ENCODE measurements at regions not wholly inside any gene's neighbourhood (a gene's known extent, or its start where the extent isn't known, plus 50 kb on each side); places are given as distances from the start of the nearest gene placed in this dataset.

DNA sequence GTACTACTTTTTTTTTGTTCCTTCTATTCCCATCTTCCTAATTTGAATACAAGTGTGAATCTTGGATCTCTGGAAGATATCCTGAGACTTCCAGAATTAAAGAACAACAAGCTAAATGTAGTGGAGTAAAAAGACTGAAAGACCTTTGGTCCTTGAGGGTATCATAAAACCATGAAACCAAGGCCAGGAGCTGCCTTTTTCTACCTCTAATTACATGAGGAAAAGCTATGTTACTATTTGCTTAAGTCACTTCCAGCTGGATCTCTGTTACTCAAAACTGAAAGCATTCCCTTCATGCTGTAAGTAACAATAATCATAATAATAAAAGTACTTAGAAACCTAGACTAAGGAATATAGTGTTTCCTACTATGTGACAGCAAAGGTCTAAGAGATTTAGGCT lies 649.6 kb downstream of the KCTD16 start:
- DNase-seq (ENCODE audit: low spot score): no peak

GRCh38 chr5:144815131-144815530 lies 644.5 kb downstream of the KCTD16 start:
- DNase-seq (ENCODE audit: low spot score): no peak

- no peak for DNase-seq (ENCODE audit: low spot score)
These were observed 642.1 kb downstream of the KCTD16 start for GRCh38 chr5:144812763-144813162.

DNA sequence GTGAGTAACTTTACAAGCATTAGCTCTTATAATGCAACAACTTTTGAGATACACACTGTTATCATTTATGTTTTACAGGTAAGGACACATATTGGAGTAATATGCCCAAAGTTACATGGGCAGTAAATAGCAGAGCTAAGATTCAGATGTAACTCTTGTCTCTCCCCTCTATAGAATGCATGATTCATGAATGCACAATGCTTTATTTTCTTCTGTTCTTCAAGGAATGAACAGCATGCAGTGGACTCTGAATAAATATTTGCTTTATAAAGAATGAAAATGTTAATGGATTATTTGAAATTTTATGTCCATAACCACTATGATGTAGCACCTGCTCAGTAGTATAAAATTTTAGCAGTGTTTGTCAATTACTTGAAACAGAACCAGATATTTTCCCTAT lies 629.5 kb downstream of the KCTD16 start:
- no peak for DNase-seq (ENCODE audit: low spot score)

GRCh38 chr5:144798595-144798994 lies 627.9 kb downstream of the KCTD16 start:
- no peak for DNase-seq (ENCODE audit: low spot score)

GRCh38 chr5:144794922-144795321 lies 624.2 kb downstream of the KCTD16 start:
- no peak for DNase-seq (ENCODE audit: low spot score)

DNA sequence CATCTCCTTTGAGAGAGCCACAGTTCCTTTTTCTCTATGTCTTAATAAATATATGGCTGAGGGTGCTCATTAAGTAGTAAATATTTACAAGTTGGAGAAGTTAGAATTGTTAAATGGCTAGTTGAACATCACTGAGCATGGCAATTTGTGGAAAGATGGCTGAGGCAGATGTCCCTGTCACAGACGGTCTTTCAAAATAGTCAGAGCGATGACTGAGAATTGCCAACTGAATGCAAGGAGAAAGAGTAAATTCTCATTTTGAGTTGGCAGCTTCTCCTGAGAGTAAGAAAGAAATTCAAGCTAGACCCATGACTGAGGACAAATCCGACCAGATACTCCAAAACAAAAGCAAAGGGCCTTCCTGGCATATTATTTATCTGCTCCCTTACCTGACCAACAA lies 617.9 kb downstream of the KCTD16 start:
- DNase-seq (ENCODE audit: low spot score): no peak

- DNase-seq (ENCODE audit: low spot score): no peak
These were observed 617.4 kb downstream of the KCTD16 start for GRCh38 chr5:144788046-144788445.

DNA sequence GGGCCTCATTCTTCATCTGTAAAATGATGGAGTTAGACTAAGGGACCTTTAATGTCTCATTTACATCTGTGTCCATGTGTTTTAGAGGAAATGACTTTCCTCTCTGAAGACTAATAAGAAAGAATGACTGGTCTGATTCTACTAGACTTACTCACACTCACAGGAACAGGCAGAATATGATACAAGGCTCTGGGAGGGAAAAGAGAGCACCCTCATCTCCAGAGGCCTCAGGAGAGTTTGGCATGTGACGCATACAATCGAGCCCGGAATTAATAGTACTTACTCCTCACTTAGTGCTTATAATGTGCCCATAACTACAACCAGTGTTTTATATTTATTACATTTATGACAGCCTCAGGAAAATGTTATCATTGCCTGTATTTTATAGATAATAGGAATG lies 608.7 kb downstream of the KCTD16 start:
- no peak for DNase-seq (ENCODE audit: low spot score)

- DNase-seq (ENCODE audit: low spot score): no peak
These were observed 607.9 kb downstream of the KCTD16 start for GRCh38 chr5:144778561-144778960.

DNA sequence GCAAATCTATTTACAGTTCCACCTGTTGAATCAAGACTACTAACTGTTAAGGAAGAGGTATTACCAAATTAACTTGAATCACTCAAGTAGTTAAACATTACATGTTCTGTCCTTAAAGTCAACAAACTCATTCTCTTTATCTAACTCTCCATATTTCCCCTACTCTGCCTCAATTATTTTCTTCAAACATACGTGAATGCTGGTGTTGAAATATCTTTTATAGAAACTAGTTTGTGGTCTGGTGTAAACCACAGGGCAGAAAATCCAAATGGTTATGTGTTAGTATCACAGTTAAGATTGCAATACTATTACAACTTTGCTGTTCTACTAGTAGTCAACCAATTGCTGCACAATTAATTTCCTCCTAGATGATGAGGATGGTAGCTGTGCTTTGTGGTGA lies 603.5 kb downstream of the KCTD16 start:
- no peak for DNase-seq (ENCODE audit: low spot score)

DNA sequence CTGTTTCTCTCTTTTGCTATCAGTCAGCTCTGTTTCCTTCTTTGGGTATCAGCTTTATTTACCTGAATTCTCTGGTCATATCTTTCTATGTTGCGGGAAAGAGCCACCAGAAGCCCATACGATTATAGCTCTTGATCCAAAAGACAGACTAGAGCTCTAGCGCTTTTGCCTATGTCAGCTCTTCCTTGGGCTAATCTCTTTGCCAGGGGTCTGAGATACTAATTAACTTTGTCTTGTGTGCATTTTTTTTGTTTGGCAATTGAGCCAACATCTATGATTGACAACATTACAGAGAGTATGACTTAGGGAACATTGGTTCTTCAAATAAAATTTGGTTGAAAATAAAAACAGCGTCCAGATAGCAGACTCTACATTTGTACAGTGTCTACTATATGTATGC lies 603.0 kb downstream of the KCTD16 start:
- no peak for DNase-seq (ENCODE audit: low spot score)

DNA sequence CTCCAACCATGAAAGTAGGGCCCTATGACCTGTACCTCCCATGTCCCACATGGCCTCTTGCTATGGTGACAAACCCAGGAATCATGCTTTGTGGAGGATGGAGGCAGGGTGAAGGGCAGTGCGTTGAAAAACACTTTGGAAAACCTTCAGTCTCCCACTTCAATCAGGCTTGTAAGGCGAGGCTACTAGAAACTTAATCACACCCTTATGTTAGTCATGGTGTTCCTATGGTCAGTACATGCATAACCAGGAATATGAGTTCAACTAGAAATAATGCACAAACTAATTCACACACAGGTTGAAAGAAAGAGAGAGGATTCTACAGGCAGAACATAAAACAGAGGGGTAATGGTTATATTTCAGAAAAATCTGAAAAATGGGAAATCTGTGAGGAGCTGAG lies 601.1 kb downstream of the KCTD16 start:
- no peak for DNase-seq (ENCODE audit: low spot score)

DNA sequence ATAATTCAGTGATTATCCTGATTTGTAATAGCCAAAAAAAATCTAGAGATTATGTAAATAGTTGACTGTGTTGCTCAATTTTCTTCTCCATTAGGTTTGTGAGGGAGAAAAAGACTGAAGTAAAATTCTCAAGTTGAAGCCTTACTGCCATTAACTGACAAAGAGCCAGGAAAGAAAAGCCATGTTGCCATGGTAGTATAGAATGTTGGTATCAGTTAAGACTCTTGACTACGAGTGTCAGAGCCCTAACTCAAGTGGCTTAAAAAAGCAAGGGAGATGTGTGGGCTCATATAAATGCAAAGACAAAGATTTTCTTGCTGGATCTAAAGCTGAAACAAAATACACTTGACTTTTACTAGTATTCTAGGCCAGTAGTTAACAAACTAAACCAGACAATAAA lies 571.7 kb downstream of the KCTD16 start:
- DNase-seq (ENCODE audit: low spot score): no peak

GRCh38 chr5:144731786-144732185 lies 561.1 kb downstream of the KCTD16 start:
- no peak for DNase-seq (ENCODE audit: low spot score)

- DNase-seq (ENCODE audit: low spot score): no peak
These were observed 541.4 kb downstream of the KCTD16 start for GRCh38 chr5:144712090-144712489.

GRCh38 chr5:144711172-144711571 lies 540.5 kb downstream of the KCTD16 start:
- no peak for DNase-seq (ENCODE audit: low spot score)

GRCh38 chr5:144710637-144711036 lies 540.0 kb downstream of the KCTD16 start:
- DNase-seq (ENCODE audit: low spot score): no peak

- DNase-seq (ENCODE audit: low spot score): no peak
These were observed 533.1 kb downstream of the KCTD16 start for GRCh38 chr5:144703776-144704175.

DNA sequence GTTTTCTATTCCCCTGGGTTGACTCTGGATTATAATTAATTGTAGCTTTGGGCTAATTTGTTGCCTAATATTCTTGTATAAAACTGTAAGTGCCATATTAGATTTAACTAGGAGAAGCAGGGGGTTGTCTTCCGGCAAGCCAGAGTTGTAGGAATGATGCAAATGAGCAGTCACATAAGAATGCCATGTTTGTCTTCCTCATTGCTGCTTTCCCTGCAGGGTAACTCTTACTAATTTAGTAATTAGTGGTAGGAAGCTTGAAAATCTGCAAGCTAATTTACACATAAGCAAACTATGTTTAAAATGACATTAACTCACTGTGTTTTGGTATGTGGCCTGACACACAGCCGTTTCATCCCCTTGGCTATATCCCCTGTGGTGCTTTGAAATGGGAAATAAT lies 527.8 kb downstream of the KCTD16 start:
- DNase-seq (ENCODE audit: low spot score): no peak

GRCh38 chr5:144697847-144698262 lies 527.2 kb downstream of the KCTD16 start:
- DNase-seq (ENCODE audit: low spot score): no peak

DNA sequence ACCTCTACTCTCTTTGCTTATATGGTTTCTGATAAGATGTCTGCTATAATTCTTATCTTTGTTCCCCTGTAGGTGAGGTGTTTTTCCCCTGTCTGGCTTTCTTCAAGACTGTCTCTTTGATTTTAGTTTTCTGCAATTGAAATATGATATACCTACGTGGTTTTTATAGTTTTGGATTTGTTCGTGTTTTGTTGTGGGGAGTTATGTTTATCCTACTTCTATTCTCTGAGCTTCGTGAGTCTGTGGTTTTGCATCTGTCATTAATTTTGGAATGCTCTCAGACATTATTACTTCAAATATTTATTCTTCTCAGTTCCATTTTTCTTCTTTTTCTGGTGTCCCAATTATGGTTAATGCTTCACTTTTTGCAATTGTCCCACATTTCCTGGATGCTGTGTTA lies 521.3 kb downstream of the KCTD16 start:
- DNase-seq (ENCODE audit: low spot score): no peak

GRCh38 chr5:144684899-144685298 lies 514.2 kb downstream of the KCTD16 start:
- DNase-seq (ENCODE audit: low spot score): no peak

- DNase-seq (ENCODE audit: low spot score): no peak
These were observed 510.0 kb downstream of the KCTD16 start for GRCh38 chr5:144680711-144681110.

- no peak for DNase-seq (ENCODE audit: low spot score)
These were observed 500.4 kb downstream of the KCTD16 start for GRCh38 chr5:144671066-144671465.
